ENCODE measurements at regions not wholly inside any gene's neighbourhood (a gene's known extent, or its start where the extent isn't known, plus 50 kb on each side); places are given as distances from the start of the nearest gene placed in this dataset.

DNA sequence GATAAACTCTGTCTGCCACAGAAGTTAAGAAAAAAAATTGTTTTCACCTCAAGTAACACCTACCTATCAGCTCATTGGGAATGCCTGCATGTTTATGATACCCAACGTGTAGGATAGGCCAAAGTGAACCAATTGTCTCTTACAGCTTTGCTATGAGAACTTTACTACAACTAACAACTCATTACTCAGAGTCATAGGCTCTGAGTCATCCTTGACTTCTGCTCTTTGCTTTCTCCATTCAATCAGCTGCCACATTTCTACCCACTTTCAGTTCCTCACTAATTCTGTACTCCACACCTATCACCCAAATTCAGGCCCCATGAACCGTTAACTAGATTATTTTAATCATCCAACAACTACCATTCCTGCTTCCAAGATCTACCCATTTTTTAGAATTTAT is 843.9 kb downstream of the TUSC7 start:
- TF ChIP-seq, protein P1, sequence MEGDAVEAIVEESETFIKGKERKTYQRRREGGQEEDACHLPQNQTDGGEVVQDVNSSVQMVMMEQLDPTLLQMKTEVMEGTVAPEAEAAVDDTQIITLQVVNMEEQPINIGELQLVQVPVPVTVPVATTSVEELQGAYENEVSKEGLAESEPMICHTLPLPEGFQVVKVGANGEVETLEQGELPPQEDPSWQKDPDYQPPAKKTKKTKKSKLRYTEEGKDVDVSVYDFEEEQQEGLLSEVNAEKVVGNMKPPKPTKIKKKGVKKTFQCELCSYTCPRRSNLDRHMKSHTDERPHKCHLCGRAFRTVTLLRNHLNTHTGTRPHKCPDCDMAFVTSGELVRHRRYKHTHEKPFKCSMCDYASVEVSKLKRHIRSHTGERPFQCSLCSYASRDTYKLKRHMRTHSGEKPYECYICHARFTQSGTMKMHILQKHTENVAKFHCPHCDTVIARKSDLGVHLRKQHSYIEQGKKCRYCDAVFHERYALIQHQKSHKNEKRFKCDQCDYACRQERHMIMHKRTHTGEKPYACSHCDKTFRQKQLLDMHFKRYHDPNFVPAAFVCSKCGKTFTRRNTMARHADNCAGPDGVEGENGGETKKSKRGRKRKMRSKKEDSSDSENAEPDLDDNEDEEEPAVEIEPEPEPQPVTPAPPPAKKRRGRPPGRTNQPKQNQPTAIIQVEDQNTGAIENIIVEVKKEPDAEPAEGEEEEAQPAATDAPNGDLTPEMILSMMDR (conservative IDR thresholded peaks at IDR 0.05): no peak
- TF ChIP-seq EZH2 (IDR thresholded peaks at IDR 0.05; ENCODE audit: low read depth): no peak

All from PC-9 (cell line).